Hepatic stellate cell (primary cell): ENCODE measurements at regions not wholly inside any gene's neighbourhood (a gene's known extent, or its start where the extent isn't known, plus 50 kb on each side); places are given as distances from the start of the nearest gene placed in this dataset.
A peak's percentile ranks its signal among the peaks of the same experiment; 100 is the strongest.

ENCODE experiments used
- DNase-seq: peaks from one replicate; pipeline ENCODE4 v3.0.0; 2011; ENCODE audit warnings: low spot score

DNA sequence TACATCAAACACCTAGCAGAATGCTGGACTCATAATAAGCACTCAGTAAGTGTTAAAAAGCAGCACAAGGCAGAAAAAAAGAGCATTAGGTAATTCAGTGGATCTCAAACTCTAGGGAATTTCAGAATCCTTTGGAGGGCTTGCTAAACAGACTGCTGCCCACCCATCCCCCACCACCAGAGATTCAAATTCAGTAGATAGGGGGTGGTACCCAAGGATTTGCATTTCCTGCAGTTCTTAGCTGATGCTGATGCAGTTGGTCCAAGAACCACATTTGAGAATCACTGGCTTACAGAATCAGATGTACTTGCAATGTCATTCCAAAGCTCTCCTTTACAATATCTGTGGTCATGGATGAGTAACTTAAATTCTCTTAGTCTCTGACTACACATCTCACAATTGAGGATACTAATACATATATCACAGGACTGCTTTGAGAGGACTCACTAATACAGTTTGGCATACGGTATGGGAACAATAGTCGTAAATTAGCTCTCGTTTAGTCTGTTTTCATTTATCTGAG lies 664.5 kb downstream of the KCNA4 start:
- DNase-seq = no peak

DNA sequence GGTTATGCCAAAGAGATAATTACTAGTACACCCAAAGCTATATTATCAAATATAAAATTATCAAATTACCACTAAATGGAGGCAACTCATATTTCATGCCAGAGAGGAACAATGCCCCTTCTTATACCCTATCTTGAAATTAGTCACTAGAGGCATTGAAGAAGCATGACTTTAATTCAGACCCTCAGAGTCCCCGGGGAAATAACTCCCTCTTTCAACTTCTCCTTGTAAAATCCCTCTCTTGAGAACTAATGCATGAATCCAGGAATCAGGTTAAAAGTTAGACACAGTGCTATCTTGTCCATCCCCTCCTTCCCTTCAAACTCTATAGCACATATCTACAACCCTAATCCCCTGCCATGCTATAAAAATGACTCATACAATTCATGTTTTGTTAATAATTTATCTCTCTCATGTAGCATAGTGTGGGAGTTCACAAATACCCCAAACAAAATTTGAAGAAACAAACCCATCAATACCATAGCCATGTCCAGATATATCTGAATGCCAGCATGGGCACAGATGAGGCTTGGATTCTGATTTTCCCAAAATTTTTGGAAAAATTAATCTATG lies 665.4 kb downstream of the KCNA4 start:
- DNase-seq = no peak

DNA sequence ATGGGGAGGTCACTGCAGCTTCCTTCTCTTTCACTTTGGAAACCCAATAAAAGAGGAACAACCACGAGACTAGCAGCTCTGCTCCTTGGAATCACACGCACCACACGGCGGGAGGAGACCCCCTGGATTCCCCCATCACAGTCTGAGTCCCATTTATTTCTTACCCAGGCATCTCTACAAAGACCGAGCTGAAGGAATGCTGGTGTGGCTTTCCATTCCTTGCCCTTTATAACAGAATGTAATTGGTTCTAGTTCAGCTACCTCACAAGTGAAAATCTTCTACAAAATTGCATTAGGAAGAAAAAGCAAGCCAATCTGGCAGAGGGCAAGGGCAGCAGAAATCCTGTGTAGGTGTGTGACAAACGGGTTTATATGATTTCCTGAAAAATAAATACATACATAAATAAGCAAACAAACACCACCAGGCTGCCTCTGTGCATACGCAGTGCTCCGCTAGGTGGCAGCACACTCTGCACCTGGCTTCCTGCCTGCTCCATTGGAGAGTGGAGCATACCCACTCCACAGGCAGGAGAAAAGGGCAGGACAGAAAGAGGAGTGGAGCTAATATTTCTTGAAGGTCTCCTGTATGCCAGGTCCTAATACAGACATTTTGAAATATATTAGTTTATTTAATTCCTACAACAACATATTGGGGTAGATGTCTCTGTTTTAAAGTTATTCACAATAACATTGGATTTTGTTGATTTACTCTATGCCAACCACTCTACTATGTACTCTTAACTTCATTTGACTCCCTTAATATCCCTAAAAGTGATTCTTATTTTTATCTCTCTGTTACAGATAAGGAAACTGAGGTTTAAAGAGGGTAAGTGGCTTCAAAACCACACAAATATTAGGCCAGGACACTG lies 673.1 kb downstream of the KCNA4 start:
- no peak for DNase-seq

DNA sequence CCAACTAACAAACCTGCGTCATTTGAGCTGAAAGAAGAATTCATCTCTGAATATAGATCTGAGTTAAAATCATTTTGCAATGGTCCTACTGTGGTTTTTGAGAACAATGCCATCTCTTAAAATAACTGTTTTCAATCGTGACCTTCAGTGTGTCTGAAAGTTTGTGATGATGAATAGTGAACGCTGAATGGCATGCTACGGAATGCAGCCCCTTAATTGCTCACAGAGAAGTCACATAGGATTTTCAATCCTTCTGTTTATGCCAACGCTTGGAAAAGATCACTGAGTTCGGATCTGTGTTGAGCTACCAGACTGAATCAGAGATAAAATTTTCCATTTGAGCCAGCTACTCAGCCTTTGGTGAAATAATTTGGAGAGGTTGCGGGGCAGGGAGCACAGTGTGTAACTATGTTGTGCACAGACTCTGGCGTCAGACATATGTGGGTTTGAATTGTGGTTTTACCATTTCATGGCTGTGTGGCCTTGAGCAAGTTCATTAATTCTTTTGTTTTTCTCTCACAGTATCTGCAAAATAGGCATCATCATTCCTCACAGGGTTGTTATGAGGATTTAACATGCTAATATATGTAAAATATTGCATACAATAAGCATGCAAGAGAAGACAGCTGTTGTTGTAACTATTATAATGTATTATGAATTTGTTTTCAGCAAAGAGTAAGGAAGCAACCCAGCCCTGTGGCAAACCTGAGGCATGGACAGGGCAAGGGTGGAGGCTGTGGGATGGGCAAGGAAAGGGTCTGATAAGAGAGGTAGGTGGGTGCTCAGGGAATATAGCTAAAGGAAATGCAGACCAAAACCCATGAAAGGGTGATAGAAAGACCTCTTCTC lies 679.9 kb downstream of the KCNA4 start:
- DNase-seq = no peak

DNA sequence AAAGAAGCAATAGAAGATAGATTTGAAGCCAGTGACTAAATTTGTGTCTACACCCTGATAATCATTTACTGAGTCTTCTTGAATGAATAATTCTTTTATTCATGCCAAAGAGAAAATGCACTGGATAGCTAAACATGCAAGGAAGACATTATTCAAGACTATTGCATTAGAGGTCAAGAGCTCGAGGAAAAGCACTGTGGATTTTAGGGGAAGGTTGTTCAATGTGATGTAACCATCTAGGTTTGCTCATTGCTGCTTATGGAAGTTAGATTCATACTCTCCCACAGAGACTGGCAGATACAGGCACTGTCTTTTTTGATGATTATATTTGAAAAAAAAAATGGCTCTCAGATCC lies 682.1 kb downstream of the KCNA4 start:
- DNase-seq = no peak

DNA sequence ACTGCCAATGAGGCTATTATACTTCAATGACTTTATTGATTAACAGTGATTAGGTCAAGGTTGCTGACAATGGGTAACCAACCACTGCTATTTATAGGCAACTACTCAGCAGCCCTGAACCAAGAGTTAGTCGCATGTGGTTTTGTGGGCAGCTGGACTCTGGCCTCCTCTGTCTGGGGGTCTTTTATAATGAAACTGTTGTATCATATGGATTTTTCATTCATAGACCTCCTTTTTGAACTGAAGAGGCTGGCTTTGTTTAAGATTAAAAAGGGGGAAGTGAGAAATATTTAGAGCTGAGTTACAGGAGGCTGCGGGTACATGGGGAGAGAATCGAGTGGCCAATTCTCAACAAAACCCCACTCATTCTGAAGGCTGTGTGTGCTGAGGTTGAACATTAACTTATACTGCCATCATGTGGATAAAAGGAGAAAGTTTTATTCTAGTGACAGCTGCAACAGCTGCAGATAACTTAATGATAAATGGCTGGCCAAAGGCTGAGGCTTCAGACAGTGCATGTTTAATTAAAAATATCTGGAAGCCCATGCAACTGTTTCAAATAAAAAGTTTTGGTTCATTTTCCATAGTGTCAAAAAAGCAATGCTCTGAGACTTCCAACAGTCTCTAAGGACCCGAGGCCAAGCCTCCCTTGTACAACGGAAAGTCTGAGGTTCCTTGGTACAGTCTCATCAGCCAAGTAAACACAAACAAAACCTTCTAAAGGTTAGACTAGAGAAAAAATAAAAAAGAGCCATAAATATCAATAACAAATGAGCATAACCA lies 682.6 kb downstream of the KCNA4 start:
- DNase-seq = peak; percentile 54

DNA sequence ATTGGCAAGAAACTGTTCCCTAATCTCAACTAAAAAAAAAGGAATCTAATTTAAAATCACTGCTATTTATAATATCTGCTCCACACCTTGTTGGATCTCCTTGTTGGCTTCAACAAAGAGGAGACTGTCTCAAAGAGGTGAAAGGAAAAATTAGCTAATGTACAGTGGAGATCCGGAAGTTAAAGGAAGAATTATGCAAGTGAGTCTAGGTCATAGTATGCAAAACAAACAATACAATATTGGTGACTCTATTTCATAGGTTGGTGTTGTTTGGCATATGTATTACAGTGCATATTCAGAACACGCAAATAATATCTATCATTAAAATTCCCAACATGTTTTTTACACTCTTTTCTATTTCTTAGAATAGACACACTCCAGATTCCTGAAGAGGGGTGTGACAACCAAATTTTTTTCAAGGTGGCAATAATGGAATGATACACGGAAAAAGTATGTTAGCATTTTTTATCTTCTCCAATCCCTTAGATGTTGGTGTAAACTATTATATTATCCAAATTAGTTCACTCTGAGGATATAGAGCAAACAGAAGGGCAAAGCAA lies 685.3 kb downstream of the KCNA4 start:
- DNase-seq = no peak

DNA sequence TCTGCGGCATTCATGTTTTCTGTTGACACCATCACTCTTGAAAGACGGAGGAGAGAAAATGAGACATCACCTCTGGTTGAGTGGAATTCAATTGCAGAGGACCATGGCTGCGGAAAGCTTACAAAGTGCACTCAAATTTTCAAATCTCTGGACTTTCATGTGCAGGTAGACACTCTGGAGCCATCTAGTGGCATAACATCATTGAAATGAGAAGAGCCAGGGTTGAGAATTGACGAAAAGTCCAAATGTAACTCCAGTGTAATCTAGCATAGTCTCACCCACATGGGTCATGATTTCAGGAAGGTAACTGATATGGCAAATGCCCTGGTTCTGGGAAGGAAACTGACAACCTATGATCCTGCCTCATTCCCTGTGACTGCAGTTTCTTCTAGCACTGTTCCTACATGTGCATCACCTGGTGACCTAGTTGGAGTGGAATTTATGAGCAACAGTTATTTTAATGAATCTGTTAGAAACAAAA lies 687.8 kb downstream of the KCNA4 start:
- DNase-seq = no peak

DNA sequence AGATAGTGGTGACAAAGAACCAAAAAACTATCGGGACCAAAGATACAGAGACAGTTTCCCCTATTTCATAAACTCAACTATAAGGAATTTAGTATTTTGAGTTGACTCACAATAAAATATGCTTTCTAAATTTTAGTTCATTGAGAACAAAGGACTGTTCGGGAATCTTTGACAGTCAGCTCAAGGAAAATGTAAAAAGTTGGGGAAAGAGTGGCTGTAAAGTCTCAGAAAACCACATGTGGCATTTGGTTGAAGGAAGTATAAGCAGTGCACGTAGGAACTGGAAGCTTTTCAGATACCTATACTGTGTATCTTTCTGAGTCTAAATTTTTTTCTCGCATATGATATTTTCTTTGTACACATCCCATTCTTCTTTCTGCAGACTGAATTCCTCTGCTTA lies 688.9 kb downstream of the KCNA4 start:
- DNase-seq = no peak

DNA sequence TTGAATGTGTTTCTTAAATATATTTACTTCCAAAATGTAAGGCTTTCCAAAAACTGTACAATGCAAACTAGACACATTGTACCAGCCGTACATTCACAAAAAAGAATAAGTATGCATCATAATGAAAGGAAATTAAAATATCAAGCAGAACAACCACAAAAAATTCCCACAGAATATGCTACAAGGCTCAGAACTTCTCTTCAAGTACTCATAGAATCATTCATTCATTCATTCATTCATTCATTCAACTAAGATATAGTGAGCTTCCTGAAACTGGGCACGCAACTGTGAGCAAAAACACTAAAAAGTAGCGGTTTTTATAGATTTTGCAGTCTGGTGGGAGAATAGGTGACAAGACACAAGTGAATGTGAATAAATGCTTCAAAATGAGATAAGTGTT lies 690.1 kb downstream of the KCNA4 start:
- no peak for DNase-seq

DNA sequence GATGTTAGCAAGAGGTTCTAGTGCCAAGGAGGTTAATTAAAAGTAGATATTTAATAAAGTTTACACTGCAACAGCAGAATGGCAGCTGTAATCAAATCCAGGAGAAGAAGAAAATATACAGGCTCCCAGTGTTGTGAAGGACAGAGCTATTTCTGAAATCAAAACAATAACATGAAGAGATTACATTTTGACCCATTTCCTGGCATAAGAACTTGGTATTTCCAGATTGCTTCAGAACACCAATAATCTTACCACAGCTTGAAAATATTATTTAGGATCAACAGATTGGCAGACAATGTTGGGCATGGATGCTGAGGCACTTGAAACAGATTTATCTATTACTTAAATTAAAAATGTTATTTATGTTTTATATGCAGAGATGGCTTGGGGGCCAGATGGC lies 692.5 kb downstream of the KCNA4 start:
- DNase-seq = no peak

DNA sequence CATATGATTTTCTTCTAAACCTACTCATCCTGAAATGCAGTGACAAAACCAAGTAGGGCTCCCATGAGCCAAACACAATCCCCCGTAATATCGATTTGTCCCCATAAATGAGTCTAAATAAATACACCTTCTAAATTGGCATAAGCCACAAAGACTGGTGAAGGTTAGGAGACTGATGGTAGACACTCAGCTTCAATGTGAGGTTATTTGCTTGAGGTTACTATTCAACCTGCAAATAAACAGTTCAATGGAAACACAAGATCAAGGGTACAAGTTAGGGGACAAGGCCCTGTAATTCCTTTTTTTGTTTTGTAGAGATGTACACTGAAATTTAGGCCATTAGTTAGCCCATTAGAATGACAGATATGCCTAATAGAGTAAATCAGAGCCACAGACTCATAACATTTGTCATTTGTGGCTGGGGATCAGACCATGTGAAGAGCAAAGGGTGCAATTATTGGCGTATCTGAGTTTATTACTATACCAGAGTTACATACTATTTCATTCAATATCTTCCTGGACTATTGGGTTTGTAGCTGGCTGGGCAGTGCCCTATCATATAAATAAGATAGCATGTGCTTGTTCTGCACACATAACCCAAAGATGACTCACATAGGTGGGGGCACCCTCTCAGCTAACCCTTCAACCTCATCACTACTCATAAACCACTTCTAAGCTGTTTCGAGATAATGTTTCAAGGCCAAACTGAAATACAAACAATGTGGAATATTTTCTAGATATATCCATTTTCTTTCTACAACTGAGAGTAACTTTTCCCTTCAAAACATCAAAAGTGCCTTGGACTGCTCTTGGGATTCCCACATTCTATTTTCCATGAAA lies 695.3 kb downstream of the KCNA4 start:
- DNase-seq = no peak

DNA sequence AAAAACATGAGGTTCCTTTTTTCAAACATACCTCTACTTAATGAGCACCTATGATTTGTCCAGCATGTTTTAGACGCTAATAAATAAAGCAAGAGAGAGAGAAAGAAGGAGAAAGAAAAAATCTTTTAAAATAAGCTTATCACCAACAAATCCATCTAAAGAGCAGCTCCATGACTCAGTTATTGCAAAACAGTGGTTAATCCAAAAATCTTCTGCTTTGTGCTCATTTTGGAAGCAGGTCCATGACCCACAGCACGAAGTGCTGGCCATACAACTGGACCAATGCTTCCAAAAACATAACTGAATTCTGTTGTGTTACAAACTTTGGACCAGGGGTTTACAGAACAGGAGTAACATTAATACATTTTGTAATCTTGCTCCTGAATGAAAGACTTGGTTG lies 696.6 kb downstream of the KCNA4 start:
- no peak for DNase-seq

DNA sequence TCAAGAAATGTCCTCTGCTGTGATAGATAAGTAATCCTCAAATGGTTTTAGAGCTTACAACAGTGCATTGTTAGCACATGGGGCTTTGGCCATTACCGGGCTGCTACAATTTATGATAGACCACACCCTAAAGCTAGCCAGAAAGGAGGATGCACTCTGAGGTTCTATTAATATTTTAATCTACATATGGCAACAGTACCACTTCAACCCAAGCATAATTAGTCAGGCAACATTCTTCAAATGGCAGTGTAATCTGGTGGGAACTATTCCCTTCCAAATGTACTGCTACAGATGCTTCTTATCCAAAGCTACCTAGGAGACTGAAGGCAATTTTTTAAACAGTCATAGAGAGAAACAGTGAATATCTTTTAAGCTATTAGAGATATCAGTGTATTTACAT lies 697.6 kb downstream of the KCNA4 start:
- no peak for DNase-seq

DNA sequence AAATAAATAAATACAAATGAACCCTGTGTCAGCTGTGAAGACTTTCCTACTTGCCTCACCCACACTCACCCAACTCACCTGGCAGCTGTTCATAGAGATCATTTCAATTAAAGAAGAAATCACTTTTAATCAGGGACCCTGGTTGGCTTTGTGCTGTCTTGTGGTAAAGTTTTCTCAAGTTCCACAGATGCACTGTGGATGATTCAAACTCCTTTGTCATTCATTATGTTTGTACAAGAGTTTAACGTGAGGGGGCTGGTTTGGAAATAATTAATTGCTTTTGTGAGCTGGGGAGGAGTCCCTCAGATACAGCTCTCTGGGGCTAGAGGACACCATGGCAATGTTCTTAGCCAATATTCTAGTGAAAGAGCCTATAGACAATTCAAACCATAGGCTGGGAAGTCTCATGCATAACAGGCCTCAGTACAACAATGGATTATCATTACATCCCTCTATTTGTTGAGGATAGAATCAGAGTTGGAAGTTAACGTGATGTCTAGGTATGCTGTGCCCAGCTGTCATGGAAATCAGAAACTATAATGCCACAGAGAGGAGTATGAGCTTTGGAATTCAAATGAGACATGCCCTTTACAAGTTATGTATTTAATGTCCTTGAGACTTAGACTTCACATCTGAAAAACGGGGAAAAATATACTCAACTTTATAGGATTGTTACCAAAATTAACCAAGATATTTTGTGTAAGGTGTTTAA lies 698.5 kb downstream of the KCNA4 start:
- no peak for DNase-seq

DNA sequence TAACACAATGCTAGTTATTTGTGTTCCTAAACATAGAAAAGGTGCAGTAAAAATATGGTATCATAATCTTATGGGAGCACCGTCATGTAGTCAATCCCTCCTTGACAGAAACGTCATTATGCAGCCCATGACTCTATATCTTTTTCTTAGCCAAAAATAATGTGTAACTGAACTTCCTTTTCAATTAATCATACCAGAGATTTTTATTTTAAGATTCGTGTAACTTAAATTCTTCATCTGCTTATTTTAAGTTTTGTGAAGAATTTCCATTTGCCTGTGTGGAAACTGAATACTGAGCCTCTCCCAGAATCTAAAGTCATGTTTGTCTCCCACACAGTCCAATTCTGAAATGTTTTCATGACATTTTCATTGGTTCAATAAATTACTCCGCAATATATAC lies 699.1 kb downstream of the KCNA4 start:
- no peak for DNase-seq

DNA sequence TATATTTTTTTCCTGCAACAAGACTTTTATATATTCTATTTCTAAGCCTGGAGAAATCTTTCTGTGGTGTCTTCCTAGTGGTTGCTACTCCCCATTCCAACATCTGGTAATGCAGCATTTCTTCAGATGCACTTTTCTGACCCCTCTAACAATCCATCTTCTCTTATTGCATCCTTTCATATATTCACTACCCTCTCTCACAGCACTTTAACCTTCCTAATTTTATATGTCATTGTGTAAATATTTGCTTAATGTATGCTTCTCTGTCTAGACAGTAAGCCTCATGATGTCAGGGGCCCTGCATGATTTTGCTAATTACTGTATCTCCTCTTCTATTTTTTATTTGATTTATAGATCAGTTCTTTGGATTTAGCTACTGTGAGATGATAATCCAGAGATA lies 701.6 kb downstream of the KCNA4 start:
- no peak for DNase-seq

DNA sequence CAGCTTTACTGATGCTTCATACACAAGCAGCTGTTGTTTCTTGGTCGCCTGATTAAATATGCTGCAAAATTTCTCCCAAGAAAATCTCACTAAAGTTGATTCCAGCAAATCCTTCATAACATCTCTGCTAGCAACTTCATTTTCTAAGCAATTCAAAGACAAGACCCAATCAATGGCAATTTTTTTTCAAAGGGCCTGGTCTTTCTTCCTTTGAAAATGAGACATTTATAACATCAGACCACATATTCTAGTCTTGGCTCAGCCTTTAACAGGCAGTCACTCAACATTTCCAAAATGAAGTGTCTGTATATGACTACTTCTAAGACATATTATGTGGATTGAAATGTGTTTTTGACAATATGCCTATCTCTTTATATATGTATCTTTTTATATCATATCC lies 702.6 kb downstream of the KCNA4 start:
- DNase-seq = no peak

DNA sequence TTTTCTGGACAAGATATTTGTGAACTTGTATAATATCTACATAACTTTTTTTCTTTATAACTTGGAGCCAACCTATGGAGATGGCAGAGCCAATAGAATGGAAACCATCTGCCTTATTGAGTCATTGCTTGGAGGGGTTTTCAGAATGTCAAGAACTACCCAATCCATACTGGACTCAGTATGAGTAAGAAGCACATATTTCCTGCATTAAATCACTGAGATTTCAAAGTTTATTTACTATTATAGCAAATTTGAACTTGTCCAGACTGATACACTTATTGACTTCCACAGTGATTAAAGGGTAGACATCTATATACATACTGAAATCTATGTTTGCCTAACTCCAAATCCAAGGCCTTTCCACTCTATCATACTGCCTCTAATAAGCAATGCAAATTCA lies 704.0 kb downstream of the KCNA4 start:
- DNase-seq = no peak

DNA sequence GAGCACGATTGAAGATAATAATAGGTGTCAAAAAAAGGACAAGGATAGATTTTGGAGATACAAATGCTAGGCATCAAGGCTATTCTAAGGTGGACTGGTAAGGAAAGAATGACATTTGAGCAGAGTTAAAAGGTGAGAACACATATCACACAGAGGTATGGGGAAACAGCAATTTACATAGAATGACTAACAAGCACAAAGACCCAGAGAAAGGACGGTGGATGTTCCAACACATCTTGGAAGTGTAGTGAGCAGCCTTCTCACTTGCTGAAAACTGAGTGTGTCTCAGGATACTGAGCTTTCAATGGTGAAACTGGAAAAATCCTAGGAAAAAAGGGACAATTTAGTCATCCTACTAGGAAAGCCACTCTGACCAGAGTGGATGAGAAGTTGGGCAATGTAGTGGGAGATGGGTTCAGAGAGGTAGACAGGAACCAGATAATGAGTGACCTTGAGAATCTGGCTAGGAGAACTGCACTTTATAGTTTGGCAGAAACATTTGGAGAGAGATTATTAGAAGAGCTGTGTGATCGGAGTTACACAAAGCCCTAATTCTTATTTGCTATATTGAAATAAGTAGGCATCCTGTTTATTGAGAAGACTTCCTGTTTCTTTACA lies 706.0 kb downstream of the KCNA4 start:
- no peak for DNase-seq
